C4-2B (cell line): ENCODE measurements at regions not wholly inside any gene's neighbourhood (a gene's known extent, or its start where the extent isn't known, plus 50 kb on each side); places are given as distances from the start of the nearest gene placed in this dataset.

Source experiments
- H3K27ac ChIP-seq: fragments of 450-650 bp; 2 replicates; pipeline ENCODE4 v1.5.1; 2017
- ZFX ChIP-seq: fragments of 450-650 bp; IDR thresholded peaks from 2 replicates; pipeline ENCODE4 v1.6.1; 2017
- TF ChIP-seq, protein P1 (sequence below): fragments of 450-650 bp; conservative IDR thresholded peaks from 2 replicates; pipeline ENCODE4 v1.5.1; 2017; ENCODE audit warnings: mild to moderate bottlenecking

DNA sequence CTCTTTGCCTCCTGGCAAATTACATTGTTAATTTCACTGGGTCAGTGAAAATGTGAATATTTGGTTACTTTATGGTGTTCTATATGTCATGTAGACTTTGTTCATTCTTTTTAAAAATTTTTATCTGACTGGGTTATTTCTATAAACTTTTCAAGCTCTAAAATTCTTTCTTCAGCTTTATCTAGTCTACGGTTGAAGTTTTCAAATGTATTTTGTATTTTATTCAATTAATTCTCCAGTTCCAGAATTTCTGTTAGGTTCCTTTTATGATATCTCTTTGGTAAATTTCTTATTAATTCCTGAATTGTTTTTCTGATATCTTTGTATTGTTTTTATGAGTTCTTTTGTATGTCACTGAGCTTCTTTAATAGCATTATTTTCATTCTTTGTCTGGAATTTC is 228.1 kb downstream of the LPIN1 start:
- no peak for TF ChIP-seq ZFX
- no peak overlapping the region for H3K27ac ChIP-seq

DNA sequence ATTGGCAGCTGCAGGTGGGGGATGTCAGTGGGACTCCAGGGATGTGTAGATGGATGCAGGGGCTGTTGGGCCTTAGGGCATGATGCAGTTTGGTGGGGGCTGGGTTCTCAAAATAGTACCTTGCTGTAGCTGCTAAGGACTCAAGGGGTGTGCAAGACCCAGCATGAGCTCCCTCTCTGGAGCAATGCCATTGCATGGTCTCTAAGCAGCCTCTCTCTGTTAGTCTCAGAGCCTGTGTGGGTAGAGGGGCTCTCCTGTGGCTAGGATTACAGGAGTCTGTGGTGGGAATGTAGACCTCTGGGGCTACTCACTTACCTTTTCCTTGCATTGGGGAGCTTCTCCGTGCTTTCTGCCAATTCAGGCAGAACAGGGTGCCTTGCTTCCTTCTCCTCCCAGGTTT is 228.9 kb downstream of the LPIN1 start:
- TF ChIP-seq ZFX: no peak
- TF ChIP-seq, protein P1, sequence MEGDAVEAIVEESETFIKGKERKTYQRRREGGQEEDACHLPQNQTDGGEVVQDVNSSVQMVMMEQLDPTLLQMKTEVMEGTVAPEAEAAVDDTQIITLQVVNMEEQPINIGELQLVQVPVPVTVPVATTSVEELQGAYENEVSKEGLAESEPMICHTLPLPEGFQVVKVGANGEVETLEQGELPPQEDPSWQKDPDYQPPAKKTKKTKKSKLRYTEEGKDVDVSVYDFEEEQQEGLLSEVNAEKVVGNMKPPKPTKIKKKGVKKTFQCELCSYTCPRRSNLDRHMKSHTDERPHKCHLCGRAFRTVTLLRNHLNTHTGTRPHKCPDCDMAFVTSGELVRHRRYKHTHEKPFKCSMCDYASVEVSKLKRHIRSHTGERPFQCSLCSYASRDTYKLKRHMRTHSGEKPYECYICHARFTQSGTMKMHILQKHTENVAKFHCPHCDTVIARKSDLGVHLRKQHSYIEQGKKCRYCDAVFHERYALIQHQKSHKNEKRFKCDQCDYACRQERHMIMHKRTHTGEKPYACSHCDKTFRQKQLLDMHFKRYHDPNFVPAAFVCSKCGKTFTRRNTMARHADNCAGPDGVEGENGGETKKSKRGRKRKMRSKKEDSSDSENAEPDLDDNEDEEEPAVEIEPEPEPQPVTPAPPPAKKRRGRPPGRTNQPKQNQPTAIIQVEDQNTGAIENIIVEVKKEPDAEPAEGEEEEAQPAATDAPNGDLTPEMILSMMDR: no peak
- no peak overlapping the region for H3K27ac ChIP-seq

DNA sequence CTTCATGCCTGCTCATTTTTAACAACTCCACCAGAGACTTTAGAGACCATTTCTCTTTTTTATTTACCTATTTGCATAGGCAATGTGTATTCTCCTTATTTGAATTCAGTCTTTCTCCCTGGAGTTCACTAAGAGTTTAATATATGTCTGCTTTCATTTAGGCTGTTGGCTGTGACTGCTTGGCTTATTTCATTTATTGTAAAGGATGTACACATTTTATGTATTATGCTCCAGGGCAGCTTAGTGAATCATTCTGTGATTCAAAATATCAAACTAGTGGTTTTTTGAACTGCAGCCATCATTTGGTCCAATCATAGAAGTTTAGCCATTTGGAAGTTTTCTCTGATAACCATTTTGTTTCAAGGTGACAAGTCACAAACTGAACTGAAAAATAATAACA is 229.6 kb downstream of the LPIN1 start:
- TF ChIP-seq, protein P1: no peak
- no peak for TF ChIP-seq ZFX
- H3K27ac ChIP-seq: no peak overlapping the region

DNA sequence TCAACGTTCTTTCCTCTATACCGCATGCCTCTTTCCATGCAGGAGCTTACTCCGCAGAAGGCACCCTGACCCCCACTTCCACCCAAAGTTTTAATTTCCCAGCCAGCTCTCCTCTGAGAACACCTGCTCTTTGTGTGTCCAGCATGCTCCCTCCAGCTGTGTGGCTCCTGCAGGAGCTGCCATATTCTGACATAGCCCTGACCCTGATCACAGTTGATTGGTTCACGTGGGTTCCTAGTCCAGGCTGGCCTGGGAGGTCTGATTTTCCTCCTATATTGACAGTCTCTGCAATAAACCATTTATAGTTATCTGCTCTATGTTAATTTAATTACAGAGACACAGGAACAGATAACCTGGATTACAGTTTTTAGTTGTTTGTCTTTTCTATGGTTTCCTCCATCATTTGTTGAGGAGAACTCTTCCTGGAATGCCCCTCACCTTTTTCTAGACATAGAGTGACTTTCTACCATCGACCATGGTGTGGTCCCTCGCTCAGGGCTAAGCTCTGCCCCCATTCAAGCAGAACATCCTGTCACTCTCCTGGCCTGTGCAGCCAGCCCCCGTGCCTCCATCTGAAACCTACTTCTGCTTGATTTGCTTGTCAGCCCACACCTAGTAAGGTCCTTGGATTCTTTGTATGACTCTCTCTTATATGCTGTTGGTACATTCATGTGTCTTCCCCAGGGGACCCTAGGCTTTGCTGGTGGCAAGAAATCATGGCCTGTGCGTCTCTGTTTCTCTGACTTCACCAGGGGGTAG is 231.5 kb downstream of the LPIN1 start:
- TF ChIP-seq, protein P1: no peak
- TF ChIP-seq ZFX: no peak
- no peak overlapping the region for H3K27ac ChIP-seq

DNA sequence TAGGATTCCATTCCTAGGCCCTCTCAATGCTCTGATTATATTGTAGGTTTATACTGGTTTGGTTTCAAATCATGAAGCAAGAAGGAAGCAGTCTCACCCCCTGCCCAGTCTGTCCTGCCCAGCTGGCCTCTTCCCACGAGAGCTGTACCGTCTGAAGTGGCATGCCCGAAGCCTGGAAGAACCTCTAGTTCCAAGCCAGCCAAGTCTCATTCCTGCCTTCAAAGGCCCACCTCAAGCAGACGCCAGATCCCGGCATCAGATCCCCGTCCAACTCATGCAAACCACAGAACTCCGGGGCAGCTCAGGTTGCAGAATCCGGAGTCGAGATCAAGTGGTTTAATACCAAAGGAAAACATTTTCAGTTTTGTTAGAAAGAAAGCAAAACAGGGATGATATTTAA is 234.4 kb downstream of the LPIN1 start:
- no peak for TF ChIP-seq ZFX
- TF ChIP-seq, protein P1: no peak
- H3K27ac ChIP-seq: no peak overlapping the region

DNA sequence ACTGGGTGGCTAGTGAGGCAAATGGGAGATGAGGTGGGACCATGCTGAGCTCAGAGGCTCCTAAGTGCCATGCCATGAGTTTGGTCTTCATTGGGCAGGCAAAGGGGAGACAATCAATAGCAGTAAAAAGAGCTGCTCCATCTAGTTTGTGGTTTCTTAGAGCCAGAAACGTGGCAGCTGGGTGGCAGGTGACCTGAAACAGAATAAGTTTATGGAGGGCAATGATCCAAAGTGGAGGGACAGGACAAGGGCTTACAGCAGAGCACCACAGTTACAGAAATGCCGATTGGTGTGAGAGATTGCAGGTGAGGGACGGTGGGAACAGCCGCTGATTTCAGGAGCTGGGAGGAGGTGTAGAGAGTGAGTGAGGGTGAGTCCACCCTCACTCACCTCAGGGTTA is 237.0 kb downstream of the LPIN1 start:
- no peak for TF ChIP-seq ZFX
- no peak overlapping the region for H3K27ac ChIP-seq

DNA sequence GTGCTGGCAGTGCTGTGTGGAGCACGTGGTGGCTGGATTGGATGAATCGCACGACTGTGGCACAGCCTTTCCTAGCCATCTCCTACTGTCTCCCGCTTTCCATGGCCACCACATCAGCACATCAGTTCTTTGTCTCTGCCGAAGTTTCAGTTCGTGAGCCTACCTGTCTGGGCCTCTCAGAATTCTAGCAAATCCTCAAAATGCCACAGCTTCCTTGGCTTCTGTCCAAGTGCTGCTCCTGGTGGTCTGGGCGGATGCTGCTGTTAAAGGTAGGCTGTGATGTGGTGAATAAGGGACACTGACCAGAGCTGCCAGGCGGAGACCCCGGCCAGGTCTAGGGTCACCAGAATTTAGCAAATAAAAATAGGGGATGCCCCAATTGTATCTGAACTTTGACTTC is 237.4 kb downstream of the LPIN1 start:
- H3K27ac ChIP-seq: no peak overlapping the region
- no peak for TF ChIP-seq ZFX
- TF ChIP-seq, protein P1: no peak

DNA sequence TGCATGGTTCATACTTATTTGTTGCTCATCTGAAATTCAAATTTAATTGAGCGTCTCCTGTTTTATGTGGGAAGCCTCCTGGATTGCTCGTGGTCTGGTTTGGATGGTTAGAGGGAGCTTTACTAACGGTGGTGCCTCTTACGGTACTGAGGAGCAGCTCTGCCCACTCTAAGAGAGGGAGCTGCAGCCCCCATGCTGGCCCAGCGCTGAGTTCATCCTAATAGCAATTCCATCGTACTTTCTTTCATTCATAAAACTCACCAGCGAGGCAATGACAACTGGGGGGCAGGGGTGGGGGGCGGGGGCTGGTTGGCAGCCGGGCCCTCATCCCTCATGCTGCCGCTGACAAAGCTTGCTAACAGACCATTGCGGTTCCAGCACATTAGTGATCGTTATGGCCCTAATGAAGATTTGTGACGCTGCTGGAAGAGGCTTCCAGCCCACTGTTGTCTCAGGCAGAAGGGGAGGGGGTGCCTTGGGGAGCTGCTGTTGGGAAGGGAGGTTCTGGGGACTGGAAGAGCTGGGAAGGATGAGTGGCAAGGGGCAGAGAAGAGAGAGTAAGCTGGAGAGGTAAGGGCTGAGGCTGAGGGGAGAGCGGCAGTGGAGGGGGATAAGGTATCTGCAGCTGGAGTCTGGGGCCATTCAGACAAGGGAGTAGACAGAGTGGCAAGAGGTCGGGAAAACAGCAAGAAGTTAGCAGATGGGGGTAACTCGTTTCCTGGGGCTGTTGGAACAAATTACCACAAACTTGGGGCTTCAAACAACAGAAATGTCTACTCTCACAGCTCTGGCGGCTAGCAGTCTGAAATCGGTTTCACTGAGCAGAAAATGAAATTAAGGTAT is 238.1 kb downstream of the LPIN1 start:
- H3K27ac ChIP-seq: no peak overlapping the region
- TF ChIP-seq, protein P1: no peak
- TF ChIP-seq ZFX: no peak
